Sigmoid colon (tissue), 3 donors: ENCODE measurements at regions not wholly inside any gene's neighbourhood (a gene's known extent, or its start where the extent isn't known, plus 50 kb on each side); places are given as distances from the start of the nearest gene placed in this dataset.

ENCODE experiments used
- CTCF ChIP-seq, 4 experiments: fragments of 450-650 bp in 3 of 4; fragments of 200-600 bp in 1 of 4; IDR thresholded peaks; one replicate each; pipeline ENCODE4 v1.5.1; 2016 to 2019; ENCODE audit warnings: antibody characterized with exemption in 4 of 4, mild to moderate bottlenecking in 3 of 4, moderate library complexity in 2 of 4
- POLR2A ChIP-seq, 2 donors: fragments of 450-650 bp; IDR thresholded peaks; one replicate each; pipeline ENCODE4 v1.6.1; 2016; ENCODE audit warnings: antibody characterized with exemption in 2 of 2, mild to moderate bottlenecking in 2 of 2, moderate library complexity in 2 of 2

DNA sequence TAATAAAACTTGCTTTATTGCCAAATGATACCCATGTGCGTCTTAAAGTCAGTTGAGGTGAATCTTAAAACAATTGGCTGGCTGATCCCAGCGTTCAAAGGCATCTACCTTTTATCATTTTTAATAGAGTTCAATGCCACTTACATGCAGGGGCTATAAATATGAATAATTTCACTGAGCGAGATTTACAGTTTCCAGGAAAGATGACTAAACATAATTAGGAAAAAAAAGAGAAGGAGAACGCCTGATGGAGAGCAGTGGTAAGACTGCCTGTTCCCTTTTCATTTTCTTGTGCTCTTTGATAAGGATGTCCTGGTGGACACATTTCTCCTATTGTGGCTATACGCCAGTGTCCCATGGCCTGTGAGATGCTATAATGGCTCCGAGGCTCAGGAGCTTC is 139.9 kb upstream of the SLC22A23 start:
- TF ChIP-seq CTCF (IDR thresholded peaks at IDR 0.05) (no peak), POLR2A (IDR thresholded peaks at IDR 0.05) (no peak)
